ENCODE measurements at regions not wholly inside any gene's neighbourhood (a gene's known extent, or its start where the extent isn't known, plus 50 kb on each side); places are given as distances from the start of the nearest gene placed in this dataset.

- H3K4me3 ChIP-seq = no peak overlapping the region
- H3K4me1 ChIP-seq = no peaks in the 10 kb centered on the region
- peaks cover 0 to 3% of the 10 kb centered on the region in 2 donors for H3K9me3 ChIP-seq
- TF ChIP-seq CTCF (IDR thresholded peaks at IDR 0.05) = no peak
- no peaks in the 10 kb centered on the region for H3K36me3 ChIP-seq
- no peaks in the 10 kb centered on the region for H3K27me3 ChIP-seq
- intact Hi-C loops (cut with DNase I) = no loop called here
- no peak overlapping the region for H3K27ac ChIP-seq
- no peak for DNase-seq (ENCODE audit: low spot score in 2 of 2)
Measured at GRCh38 chr4:62676962-62677361, 1476.8 kb downstream of the ADGRL3 start.

GRCh38 chr4:62670514-62670913 is 1470.4 kb downstream of the ADGRL3 start:
- no peak for TF ChIP-seq CTCF (IDR thresholded peaks at IDR 0.05)
- Histone ChIP-seq H3K27me3 (no peaks in the 10 kb centered on the region), H3K9me3 (no peaks in the 10 kb centered on the region), H3K4me3 (no peak overlapping the region), H3K27ac (no peak overlapping the region), H3K36me3 (no peaks in the 10 kb centered on the region), H3K4me1 (no peaks in the 10 kb centered on the region)
- DNase-seq (ENCODE audit: low spot score in 2 of 2) = no peak
- intact Hi-C loops (cut with DNase I) = no loop called here

GRCh38 chr4:62661821-62662220 is 1461.7 kb downstream of the ADGRL3 start:
- DNase-seq (ENCODE audit: low spot score in 2 of 2) = no peak
- no peak for TF ChIP-seq CTCF (IDR thresholded peaks at IDR 0.05)
- H3K9me3 ChIP-seq = no peaks in the 10 kb centered on the region
- no peaks in the 10 kb centered on the region for H3K36me3 ChIP-seq
- no peak overlapping the region for H3K27ac ChIP-seq
- intact Hi-C loops (cut with DNase I) = no loop called here
- no peaks in the 10 kb centered on the region for H3K4me1 ChIP-seq
- no peaks in the 10 kb centered on the region for H3K27me3 ChIP-seq
- no peak overlapping the region for H3K4me3 ChIP-seq

- Histone ChIP-seq H3K9me3 (no peaks in the 10 kb centered on the region), H3K27me3 (no peaks in the 10 kb centered on the region), H3K4me1 (no peaks in the 10 kb centered on the region), H3K27ac (no peak overlapping the region), H3K4me3 (no peak overlapping the region), H3K36me3 (no peaks in the 10 kb centered on the region)
- no peak for DNase-seq (ENCODE audit: low spot score in 2 of 2)
- intact Hi-C loops (cut with DNase I) = no loop called here
- no peak for TF ChIP-seq CTCF (IDR thresholded peaks at IDR 0.05)
Measured at GRCh38 chr4:62656006-62656405, 1455.9 kb downstream of the ADGRL3 start.

- no peaks in the 10 kb centered on the region for H3K36me3 ChIP-seq
- no peaks in the 10 kb centered on the region for H3K9me3 ChIP-seq
- no peak overlapping the region for H3K27ac ChIP-seq
- DNase-seq (ENCODE audit: low spot score in 2 of 2) = no peak
- TF ChIP-seq CTCF (IDR thresholded peaks at IDR 0.05) = peak in 1 of 3 experiments; percentile 31
- no peaks in the 10 kb centered on the region for H3K4me1 ChIP-seq
- no peaks in the 10 kb centered on the region for H3K27me3 ChIP-seq
- no peak overlapping the region for H3K4me3 ChIP-seq
- intact Hi-C loops (cut with DNase I) = no loop called here
Measured at GRCh38 chr4:62644372-62644771, 1444.2 kb downstream of the ADGRL3 start.

- H3K4me3 ChIP-seq = no peak overlapping the region
- no peaks in the 10 kb centered on the region for H3K9me3 ChIP-seq
- no peaks in the 10 kb centered on the region for H3K27me3 ChIP-seq
- no peak overlapping the region for H3K27ac ChIP-seq
- intact Hi-C loops (cut with DNase I) = no loop called here
- TF ChIP-seq CTCF (IDR thresholded peaks at IDR 0.05) = no peak
- DNase-seq (ENCODE audit: low spot score in 2 of 2) = no peak
- no peaks in the 10 kb centered on the region for H3K36me3 ChIP-seq
- no peaks in the 10 kb centered on the region for H3K4me1 ChIP-seq
Measured at GRCh38 chr4:62640296-62640695, 1440.2 kb downstream of the ADGRL3 start.
